ENCODE measurements at regions not wholly inside any gene's neighbourhood (a gene's known extent, or its start where the extent isn't known, plus 50 kb on each side); places are given as distances from the start of the nearest gene placed in this dataset.

DNA sequence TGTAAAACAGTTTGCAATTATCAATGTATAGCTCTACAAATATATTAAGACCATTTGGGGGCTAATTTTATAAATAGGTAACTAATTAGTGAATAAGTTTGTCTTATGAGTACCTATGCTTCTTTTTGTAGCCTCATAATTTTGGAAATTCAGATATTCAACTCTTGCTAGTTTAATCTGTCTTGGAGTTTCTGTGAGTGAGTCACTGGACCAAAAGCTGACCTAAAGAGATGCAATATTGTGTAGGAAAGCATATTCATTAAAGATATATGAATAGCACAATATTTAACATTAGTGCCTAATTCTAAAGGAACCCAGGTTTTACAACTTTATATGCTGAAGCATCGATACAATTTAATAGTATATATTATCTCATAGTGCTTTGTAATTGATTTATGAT is 161.3 kb upstream of the PCDH18 start:
- DNase-seq (ENCODE audit: low read depth in 4 of 4, low spot score in 3 of 4), result no peak

- DNase-seq (ENCODE audit: low read depth in 4 of 4, low spot score in 3 of 4), result no peak
Observed at GRCh38 chr4:137692205-137692604, 159.9 kb upstream of the PCDH18 start.

GRCh38 chr4:137688651-137689050 is 156.4 kb upstream of the PCDH18 start:
- DNase-seq (ENCODE audit: low read depth in 4 of 4, low spot score in 3 of 4), result no peak

- DNase-seq (ENCODE audit: low read depth in 4 of 4, low spot score in 3 of 4), result no peak
Observed at GRCh38 chr4:137685357-137685756, 153.1 kb upstream of the PCDH18 start.

- no peak for DNase-seq (ENCODE audit: low read depth in 4 of 4, low spot score in 3 of 4)
Observed at GRCh38 chr4:137681081-137681480, 148.8 kb upstream of the PCDH18 start.

GRCh38 chr4:137678796-137679195 is 146.5 kb upstream of the PCDH18 start:
- no peak for DNase-seq (ENCODE audit: low read depth in 4 of 4, low spot score in 3 of 4)

GRCh38 chr4:137677863-137678262 is 145.6 kb upstream of the PCDH18 start:
- no peak for DNase-seq (ENCODE audit: low read depth in 4 of 4, low spot score in 3 of 4)

GRCh38 chr4:137676357-137676998 is 144.2 kb upstream of the PCDH18 start:
- DNase-seq (ENCODE audit: low read depth in 4 of 4, low spot score in 3 of 4), result no peak

- no peak for DNase-seq (ENCODE audit: low read depth in 4 of 4, low spot score in 3 of 4)
Observed at GRCh38 chr4:137674066-137674465, 141.8 kb upstream of the PCDH18 start.

DNA sequence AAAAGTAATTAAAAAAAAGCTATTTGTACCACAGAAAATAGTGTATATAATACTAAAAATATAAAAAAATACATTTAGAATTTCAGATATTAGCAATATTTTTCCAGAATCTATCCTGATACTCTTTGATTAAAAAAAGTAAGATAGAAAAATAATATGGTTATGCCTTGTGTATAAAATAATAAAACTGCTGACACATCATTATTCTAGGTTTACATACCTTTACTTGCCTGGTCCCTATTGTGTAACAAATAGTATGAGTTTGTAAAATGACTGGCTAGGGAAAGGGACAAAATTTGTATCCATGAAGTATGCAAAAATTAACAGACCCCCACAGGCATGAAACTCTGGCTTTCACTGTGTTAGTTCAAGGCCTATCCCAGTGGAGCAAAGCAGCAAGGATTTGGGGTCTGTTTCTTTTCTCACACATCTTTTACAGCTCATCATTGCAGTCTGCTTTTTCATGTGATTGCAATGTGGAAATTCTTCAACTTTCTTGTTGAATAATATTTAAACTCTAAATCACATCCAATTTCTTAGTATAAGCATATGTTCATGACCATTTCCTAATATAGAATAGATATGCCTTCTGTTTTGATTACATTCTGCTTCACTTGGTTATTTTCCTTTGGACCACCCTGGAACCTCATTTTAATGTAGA is 136.7 kb upstream of the PCDH18 start:
- no peak for DNase-seq (ENCODE audit: low read depth in 4 of 4, low spot score in 3 of 4)

DNA sequence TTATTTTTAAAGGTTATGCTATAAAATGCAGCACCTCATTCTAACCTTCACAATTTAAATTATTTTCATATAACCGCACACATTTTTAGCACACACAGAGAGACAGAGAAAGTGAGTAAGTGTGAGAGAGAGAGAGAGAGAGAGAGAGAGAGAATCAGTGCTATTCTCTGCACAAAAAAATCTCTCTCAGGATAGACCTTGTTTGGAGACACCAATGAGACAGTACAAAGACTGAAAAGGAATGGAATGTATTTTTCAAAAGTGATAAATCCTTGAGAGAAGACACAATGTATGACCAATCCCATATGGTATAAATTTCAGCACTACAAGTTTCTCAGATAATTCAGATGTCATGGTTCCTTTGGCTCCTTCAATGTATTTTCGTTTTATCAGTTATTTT is 132.1 kb upstream of the PCDH18 start:
- DNase-seq (ENCODE audit: low read depth in 4 of 4, low spot score in 3 of 4), result no peak

- DNase-seq (ENCODE audit: low read depth in 4 of 4, low spot score in 3 of 4), result peak in 3 of 4 donors; percentile 57 to 70 (median 62)
Observed at GRCh38 chr4:137664046-137664387, 131.7 kb upstream of the PCDH18 start.

DNA sequence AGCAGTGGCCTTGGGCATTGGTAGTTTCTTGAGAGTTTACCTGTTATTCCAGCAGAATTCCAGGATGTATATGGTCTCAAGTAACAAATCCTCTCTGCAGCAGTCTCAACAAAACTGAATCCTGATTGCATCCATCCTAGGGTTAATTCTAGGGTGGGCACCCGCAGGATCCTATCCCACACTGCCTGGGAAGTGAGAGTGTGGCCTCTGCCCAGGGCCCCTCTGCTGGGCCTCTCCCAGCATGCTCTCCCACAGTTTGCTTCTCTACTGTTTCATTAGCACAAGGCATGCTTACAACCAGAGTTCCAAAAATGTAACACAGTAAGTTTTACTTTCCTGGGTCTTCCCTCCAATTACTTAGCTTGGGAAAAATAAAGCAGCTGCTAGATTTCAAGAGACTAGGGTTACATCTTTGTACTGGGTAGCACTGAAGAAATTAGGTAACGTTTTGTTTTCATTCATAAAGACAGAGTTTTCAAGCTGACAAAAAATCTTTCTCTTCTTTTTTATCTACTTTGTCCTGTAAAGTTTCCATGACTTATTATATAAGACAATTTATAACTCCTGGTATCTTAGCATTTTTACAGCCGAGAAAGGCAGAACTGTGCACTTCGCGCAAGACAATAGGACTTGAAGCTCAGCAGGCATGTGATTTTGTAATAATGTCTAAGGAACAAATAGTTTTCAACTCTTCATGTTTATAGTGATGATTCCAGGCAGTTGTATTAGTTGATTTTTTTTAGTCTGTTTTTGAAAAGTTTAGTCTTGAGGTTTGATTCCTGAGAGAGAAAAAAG is 131.2 kb upstream of the PCDH18 start:
- peak in 2 of 4 donors; percentile 33 to 51 for DNase-seq (ENCODE audit: low read depth in 4 of 4, low spot score in 3 of 4)

DNA sequence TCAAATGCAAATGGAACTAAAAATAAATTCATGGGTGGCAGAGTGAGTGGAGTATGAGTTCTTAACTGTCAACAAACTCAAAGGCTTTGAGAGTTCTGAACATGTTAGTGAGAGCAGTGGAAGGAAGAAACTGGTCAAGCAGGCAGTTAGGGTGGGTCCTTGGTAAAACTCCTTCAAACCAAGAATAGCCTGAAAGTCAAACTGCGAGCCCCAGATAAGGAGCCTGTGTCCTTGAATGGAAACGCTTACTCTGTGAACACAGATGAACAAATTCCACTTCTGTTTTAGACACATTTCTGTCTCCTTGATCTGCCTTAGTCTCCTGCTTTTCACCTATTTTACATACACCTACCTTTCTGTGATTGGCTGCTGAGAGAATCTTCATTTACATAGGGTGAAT is 129.4 kb upstream of the PCDH18 start:
- DNase-seq (ENCODE audit: low read depth in 4 of 4, low spot score in 3 of 4), result no peak

DNA sequence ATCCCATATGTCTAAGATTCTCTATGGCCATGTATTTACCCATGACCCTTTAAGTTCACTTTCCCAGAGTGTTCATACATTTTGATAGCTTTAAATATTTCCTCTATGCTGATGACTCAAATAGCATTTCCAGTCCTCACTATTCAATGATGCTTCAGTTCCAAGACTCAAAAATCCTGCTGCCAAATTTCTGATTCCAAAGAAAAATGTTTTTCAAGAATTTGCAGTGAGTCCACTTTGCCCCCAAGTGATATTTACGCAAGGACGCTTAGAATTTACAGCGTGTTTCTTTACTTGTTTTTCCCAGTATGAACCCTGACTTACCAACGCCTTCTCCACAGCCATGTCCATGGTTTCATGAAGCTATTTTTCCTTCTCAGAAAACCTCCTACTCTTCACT is 127.9 kb upstream of the PCDH18 start:
- DNase-seq (ENCODE audit: low read depth in 4 of 4, low spot score in 3 of 4), result no peak

GRCh38 chr4:137659431-137659830 is 127.1 kb upstream of the PCDH18 start:
- no peak for DNase-seq (ENCODE audit: low read depth in 4 of 4, low spot score in 3 of 4)

- no peak for DNase-seq (ENCODE audit: low read depth in 4 of 4, low spot score in 3 of 4)
Observed at GRCh38 chr4:137656661-137657060, 124.4 kb upstream of the PCDH18 start.

DNA sequence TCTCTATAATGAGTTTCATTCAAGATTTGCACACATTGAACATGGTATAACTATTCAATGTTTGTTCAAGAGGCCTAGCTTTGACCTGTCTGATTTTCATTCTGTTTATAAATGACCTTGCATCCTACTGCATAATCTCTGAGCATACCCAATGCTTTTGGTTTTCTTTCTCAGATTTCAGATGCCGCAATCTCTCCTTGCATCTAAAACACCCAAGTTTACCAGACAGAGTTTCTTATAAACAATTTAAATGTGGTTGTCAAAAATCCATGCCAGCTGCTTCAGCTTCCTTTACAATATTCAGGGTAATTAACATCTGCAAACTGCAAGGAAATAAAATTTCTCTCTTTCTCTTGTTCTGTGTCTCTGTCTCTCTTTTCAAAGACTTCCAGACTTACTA is 123.0 kb upstream of the PCDH18 start:
- no peak for DNase-seq (ENCODE audit: low read depth in 4 of 4, low spot score in 3 of 4)

DNA sequence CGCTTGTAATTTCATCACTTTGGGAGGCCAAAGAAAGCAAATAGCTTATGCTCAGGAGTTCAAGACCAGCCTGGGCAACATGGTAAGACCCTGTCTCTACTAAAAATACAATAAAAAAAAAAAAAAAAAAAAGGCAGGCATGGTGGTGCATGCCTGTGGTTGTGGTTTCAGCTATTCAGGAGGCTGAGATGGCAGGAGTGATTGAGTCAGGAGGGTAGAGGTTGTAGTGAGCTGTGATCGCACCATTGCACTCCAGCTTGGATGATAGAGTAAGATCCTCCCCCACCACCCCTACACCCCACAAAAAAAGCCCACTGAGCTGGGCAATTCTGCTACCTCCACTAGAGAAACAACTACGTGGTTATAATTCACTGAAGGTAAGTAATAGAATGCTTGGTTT is 118.8 kb upstream of the PCDH18 start:
- DNase-seq (ENCODE audit: low read depth in 4 of 4, low spot score in 3 of 4), result no peak

DNA sequence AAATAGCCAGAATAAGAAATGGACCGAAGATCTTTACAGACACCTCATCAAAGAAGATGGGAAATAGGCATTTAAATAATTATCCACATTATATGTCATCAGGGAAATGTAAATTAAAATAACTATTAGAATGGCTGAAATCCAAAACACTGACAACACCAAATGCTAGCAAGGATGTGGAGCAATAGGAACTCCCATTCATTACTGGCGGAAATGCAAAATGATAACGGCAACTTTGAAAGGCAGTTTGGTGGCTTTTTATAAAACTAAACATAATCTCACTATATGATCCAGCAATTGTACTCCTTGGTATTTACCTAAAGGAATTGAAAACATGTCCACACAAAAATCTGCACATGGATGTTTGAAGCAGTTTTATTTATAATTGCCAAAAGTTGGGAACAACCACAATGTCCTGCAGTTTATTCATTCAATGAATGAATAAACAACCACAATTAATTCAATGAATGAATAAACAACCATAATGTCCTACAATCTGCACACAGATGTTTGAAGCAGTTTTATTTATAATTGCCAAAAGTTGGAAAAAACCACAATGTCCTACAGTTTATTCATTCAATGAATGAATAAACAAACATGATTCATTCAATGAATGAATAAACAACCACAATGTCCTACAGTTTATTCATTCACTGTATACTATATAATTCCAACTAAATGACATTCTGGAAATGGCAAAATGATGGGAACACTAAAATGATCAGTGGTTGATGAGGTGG is 117.6 kb upstream of the PCDH18 start:
- DNase-seq (ENCODE audit: low read depth in 4 of 4, low spot score in 3 of 4), result no peak

- no peak for DNase-seq (ENCODE audit: low read depth in 4 of 4, low spot score in 3 of 4)
Observed at GRCh38 chr4:137648531-137648930, 116.2 kb upstream of the PCDH18 start.
